MCF 10A (cell line): ENCODE measurements at regions not wholly inside any gene's neighbourhood (a gene's known extent, or its start where the extent isn't known, plus 50 kb on each side); places are given as distances from the start of the nearest gene placed in this dataset.
A peak's percentile ranks its signal among the peaks of the same experiment; 100 is the strongest.

Source experiments
- BruUV-seq: library from RNA; stranded (reverse); fragments of 400-500 nt; replicated peaks from 2 replicates; lab custom pipeline; 2021; lab: Mats Ljungman, UMichigan
- CTCF ChIA-PET: fragments of 300-600 bp; sonication (Branson Sonifier 250); formaldehyde crosslinking; extraction: SDS; loops from one replicate; lab custom pipeline; 2021; ENCODE audit warnings: antibody characterized with exemption, inconsistent platforms; lab: Yijun Ruan, JAX
- POLR2A ChIA-PET: fragments of 300-600, 350-650 bp; sonication (Branson Sonifier 250); formaldehyde crosslinking; extraction: SDS; loops from one replicate; lab custom pipeline; 2020; ENCODE audit warnings: antibody characterized with exemption, inconsistent platforms; lab: Yijun Ruan, JAX
- DNase-seq: peaks from one replicate; pipeline ENCODE4 v3.0.0-alpha.2; 2018; ENCODE audit not compliant: unreplicated experiment
- H3K27ac Mint-ChIP-seq: one replicate; pipeline ENCODE4 v1.8.0; 2022; ENCODE audit warnings: mild to moderate bottlenecking, low read depth, mixed read lengths; ENCODE audit not compliant: unreplicated experiment
- H3K27me3 Mint-ChIP-seq: one replicate; pipeline ENCODE4 v1.8.0; 2022; ENCODE audit warnings: mixed read lengths; ENCODE audit not compliant: insufficient read depth, unreplicated experiment
- H3K36me3 Mint-ChIP-seq: one replicate; pipeline ENCODE4 v1.8.0; 2022; ENCODE audit warnings: mild to moderate bottlenecking, moderate library complexity, mixed read lengths; ENCODE audit not compliant: insufficient read depth, unreplicated experiment
- H3K4me1 Mint-ChIP-seq: one replicate; pipeline ENCODE4 v1.8.0; 2022; ENCODE audit warnings: mixed read lengths; ENCODE audit not compliant: insufficient read depth, unreplicated experiment
- H3K4me3 Mint-ChIP-seq: one replicate; pipeline ENCODE4 v1.8.0; 2022; ENCODE audit warnings: mild to moderate bottlenecking, moderate library complexity, mixed read lengths; ENCODE audit not compliant: unreplicated experiment
- H3K9me3 Mint-ChIP-seq: one replicate; pipeline ENCODE4 v1.8.0; 2022; ENCODE audit warnings: mixed read lengths; ENCODE audit not compliant: unreplicated experiment
- intact Hi-C: fragments of 100-400 bp; cut with micrococcal nuclease; formaldehyde crosslinking; loops from 2 replicates; pipeline ENCODE4 v1.14.1; 2022
- TF ChIP-seq, protein P1 (sequence below): fragments of 200-600 bp; IDR thresholded peaks from one replicate; pipeline ENCODE4 v1.8.0; 2022; ENCODE audit warnings: antibody characterized with exemption, mild to moderate bottlenecking; ENCODE audit not compliant: unreplicated experiment

DNA sequence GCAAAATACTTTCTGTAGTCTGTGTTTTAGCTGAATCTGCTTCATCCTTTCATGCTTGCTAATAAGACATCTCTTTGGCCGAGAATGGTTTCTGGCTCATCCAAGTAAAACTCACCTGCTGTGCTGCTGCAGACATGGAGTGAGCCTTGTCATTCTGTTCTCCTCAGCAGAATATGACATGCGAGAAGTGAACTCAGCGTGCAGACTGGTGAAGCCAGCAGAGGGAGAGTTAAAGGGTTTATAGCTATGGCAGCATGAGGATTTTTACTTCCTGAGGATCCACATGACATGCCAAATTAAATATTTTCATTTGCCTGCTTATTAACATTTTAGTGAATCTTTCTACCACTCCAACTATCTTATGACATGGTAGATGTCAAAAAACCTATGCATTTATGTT lies 658.4 kb upstream of the NECTIN3 start:
- TF ChIP-seq, protein P1, sequence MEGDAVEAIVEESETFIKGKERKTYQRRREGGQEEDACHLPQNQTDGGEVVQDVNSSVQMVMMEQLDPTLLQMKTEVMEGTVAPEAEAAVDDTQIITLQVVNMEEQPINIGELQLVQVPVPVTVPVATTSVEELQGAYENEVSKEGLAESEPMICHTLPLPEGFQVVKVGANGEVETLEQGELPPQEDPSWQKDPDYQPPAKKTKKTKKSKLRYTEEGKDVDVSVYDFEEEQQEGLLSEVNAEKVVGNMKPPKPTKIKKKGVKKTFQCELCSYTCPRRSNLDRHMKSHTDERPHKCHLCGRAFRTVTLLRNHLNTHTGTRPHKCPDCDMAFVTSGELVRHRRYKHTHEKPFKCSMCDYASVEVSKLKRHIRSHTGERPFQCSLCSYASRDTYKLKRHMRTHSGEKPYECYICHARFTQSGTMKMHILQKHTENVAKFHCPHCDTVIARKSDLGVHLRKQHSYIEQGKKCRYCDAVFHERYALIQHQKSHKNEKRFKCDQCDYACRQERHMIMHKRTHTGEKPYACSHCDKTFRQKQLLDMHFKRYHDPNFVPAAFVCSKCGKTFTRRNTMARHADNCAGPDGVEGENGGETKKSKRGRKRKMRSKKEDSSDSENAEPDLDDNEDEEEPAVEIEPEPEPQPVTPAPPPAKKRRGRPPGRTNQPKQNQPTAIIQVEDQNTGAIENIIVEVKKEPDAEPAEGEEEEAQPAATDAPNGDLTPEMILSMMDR: no peak
- intact Hi-C loops: loop anchor here (10.0 kb wide), 2 partner anchors 112 to 662 kb away; partner anchors contain the start of gene NECTIN3
- Mint-ChIP-seq H3K4me1 (peaks cover 25% of the 10 kb centered on the region), H3K4me3 (no peak overlapping the region), H3K27ac (peak overlapping the region; percentile 96), H3K9me3 (peaks cover 18% of the 10 kb centered on the region), H3K27me3 (no peaks in the 10 kb centered on the region), H3K36me3 (peaks cover 8% of the 10 kb centered on the region)
- POLR2A ChIA-PET: no interaction called here
- peak; percentile 2 for DNase-seq
- CTCF ChIA-PET: interaction anchor here (0.6 kb wide), 1 partner anchor 16 kb away, joined by 3 read pairs; no protein-coding TSS in a partner anchor
- no TSS peak for BruUV-seq

DNA sequence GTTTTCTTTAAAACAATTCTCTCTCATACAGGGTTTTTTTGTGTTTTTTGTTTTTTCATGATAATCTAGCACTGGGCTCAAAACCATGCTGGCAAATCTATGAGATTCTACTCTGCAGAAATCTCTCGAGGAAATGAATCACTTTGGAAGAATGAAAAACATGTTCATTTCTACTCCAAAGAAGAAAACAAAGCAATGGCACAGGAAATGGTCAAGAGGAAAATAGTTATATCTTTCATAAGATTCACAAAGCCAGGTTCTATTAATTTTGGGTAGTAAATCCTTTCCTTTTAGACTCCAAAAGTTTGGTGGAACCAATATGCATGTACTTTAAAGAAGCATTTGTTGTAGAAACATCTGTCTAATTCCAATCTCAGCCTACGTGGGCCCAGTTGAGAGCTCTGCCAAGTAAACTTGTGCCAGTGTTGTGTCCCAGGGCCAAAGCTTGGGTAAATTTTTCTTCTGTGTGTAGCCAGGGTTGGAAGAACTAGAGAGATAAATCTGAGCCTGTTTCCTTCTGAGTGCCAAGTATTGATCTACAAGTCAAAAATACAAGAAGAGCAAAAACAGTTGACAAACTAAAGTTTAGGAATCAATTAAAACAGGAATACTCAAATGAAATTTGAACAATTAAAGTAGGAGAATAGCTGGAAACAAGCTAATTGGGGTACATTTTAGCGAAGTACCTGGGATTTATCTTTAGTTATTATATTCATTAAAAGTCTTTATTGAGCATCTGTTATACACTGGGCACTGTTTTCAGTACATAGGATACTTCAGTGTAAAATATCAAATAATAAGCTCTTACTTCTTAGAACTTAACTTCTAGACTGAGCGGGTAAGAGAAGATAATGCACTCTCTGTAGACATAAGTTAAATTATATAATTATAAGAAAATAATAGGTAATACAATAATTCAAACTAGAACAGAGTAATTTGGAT lies 657.5 kb upstream of the NECTIN3 start:
- ChIA-PET CTCF (interaction anchor here (0.5 to 0.9 kb wide), 3 partner anchors 76 to 658 kb away, joined by 3 read pairs; no protein-coding TSS in a partner anchor), POLR2A (interaction anchor here (0.6 kb wide), 1 partner anchor 60 kb away, joined by 4 read pairs; no protein-coding TSS in a partner anchor)
- peaks cover 27% of the 10 kb centered on the region for H3K4me1 Mint-ChIP-seq
- peaks cover 18% of the 10 kb centered on the region for H3K9me3 Mint-ChIP-seq
- peak overlapping the region; percentile 22 for H3K4me3 Mint-ChIP-seq
- H3K27me3 Mint-ChIP-seq: no peaks in the 10 kb centered on the region
- intact Hi-C loops: loop anchor here (10.0 kb wide), 2 partner anchors 111 to 661 kb away; partner anchors contain the start of gene NECTIN3
- BruUV-seq: TSS peak; percentile 80
- peaks cover 8% of the 10 kb centered on the region for H3K36me3 Mint-ChIP-seq
- DNase-seq: peak; percentile 64
- H3K27ac Mint-ChIP-seq: peak overlapping the region; percentile 96
- TF ChIP-seq, protein P1: no peak

DNA sequence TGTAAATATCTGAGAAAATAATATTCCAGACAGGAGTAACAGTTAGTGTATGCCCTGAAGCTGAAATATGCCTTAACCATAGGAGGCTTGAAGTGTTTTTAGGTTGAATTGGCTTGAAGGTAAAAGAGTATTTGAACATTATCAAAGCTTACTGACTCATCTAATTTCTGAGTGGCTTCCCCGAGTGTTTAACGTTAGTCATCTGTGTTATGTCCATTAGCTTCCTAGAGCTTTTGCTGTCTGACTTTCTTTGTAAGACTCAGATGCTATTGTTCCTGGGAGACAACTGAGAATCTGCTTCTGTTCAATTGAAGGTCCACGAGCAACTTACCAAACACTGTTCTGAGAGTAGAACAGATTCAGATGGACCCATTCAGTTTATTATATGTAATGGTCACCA lies 656.8 kb upstream of the NECTIN3 start:
- intact Hi-C loops: loop anchor here (10.0 kb wide), 2 partner anchors 110 to 660 kb away; partner anchors contain the start of gene NECTIN3
- Mint-ChIP-seq H3K27me3 (no peaks in the 10 kb centered on the region), H3K27ac (peak overlapping the region; percentile 96), H3K36me3 (peaks cover 8% of the 10 kb centered on the region), H3K4me3 (no peak overlapping the region), H3K4me1 (peaks cover 30% of the 10 kb centered on the region), H3K9me3 (peaks cover 15% of the 10 kb centered on the region)
- ChIA-PET CTCF (interaction anchor here (0.6 to 0.9 kb wide), 2 partner anchors 112 to 658 kb away, joined by 3 read pairs; no protein-coding TSS in a partner anchor), POLR2A (no interaction called here)
- BruUV-seq: no TSS peak
- TF ChIP-seq, protein P1: no peak
- peak; percentile 65 for DNase-seq

DNA sequence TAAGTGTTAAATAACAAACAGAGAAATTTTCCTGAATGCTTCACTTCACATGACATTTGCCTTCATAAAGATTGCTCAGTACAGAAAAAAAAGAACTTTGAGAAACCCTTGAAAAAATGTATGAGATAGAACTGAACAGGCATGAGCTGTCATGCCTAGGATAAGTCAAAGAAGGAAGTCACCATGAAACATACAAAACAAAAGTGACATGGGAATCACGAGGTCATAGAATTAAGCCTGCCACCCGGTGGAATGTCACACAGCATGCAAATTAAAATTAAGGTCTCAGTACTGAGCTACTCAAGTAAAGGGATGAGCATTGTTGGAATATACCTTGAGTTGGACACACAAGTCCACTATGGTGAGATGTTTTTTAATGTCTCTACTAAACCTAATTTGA lies 652.5 kb upstream of the NECTIN3 start:
- no TSS peak for BruUV-seq
- Mint-ChIP-seq H3K36me3 (no peaks in the 10 kb centered on the region), H3K27me3 (no peaks in the 10 kb centered on the region), H3K4me1 (peaks cover 25% of the 10 kb centered on the region), H3K4me3 (no peak overlapping the region), H3K9me3 (no peaks in the 10 kb centered on the region), H3K27ac (peak overlapping the region; percentile 82)
- intact Hi-C loops: loop anchor here (10.0 kb wide), 2 partner anchors 106 to 656 kb away; partner anchors contain the start of gene NECTIN3
- TF ChIP-seq, protein P1: no peak
- POLR2A ChIA-PET: no interaction called here
- CTCF ChIA-PET: interaction anchor here (0.6 to 1.1 kb wide), 4 partner anchors 461 to 1121 kb away, joined by 3 to 5 read pairs (median 4); no protein-coding TSS in a partner anchor
- DNase-seq: peak; percentile 6
